Panc1 (cell line): ENCODE measurements at regions not wholly inside any gene's neighbourhood (a gene's known extent, or its start where the extent isn't known, plus 50 kb on each side); places are given as distances from the start of the nearest gene placed in this dataset.

Experiments used
- CTCF ChIP-seq: fragments of 450-650 bp; IDR thresholded peaks from 2 replicates; pipeline ENCODE4 v1.5.1; 2017; ENCODE audit warnings: mild to moderate bottlenecking
- SIN3A ChIP-seq: IDR thresholded peaks from 2 replicates; pipeline ENCODE4 v1.6.1; 2012; ENCODE audit warnings: low read depth, mild to moderate bottlenecking, low read length, moderate library complexity, borderline replicate concordance; ENCODE audit not compliant: insufficient read depth

- no peak for TF ChIP-seq CTCF
- TF ChIP-seq SIN3A, result no peak
Measured at GRCh38 chr7:110336423-110336822, 754.5 kb upstream of the LRRN3 start.
